ENCODE measurements at regions not wholly inside any gene's neighbourhood (a gene's known extent, or its start where the extent isn't known, plus 50 kb on each side); places are given as distances from the start of the nearest gene placed in this dataset.

- Histone ChIP-seq H3K36me3 (ENCODE audit: control insufficient read depth, insufficient read depth, low read length) (no peaks in the 10 kb centered on the region), H3K4me3 (ENCODE audit: low read depth, low read length) (no peak overlapping the region), H3K27me3 (ENCODE audit: control insufficient read depth, insufficient read depth, low read length) (no peaks in the 10 kb centered on the region)
- ChIA-PET POLR2A (no interaction called here), CTCF (no interaction called here)
- no peak for DNase-seq (ENCODE audit: low read depth)
- no peak for TF ChIP-seq CTCF (IDR thresholded peaks at IDR 0.05; ENCODE audit: insufficient read depth, low read depth, low read length)
These were observed 70.2 kb upstream of the ST8SIA2 start for GRCh38 chr15:92323525-92323924.

- TF ChIP-seq CTCF (IDR thresholded peaks at IDR 0.05; ENCODE audit: insufficient read depth, low read depth, low read length) = no peak
- DNase-seq (ENCODE audit: low read depth) = no peak
- CTCF ChIA-PET = no interaction called here
- Histone ChIP-seq H3K4me3 (ENCODE audit: low read depth, low read length) (no peak overlapping the region), H3K27me3 (ENCODE audit: control insufficient read depth, insufficient read depth, low read length) (no peaks in the 10 kb centered on the region), H3K36me3 (ENCODE audit: control insufficient read depth, insufficient read depth, low read length) (no peaks in the 10 kb centered on the region)
- POLR2A ChIA-PET = no interaction called here
These were observed 69.3 kb upstream of the ST8SIA2 start for GRCh38 chr15:92324101-92324963.

- ChIA-PET POLR2A (no interaction called here), CTCF (no interaction called here)
- DNase-seq (ENCODE audit: low read depth) = no peak
- H3K4me3 ChIP-seq (ENCODE audit: low read depth, low read length) = no peak overlapping the region
- H3K27me3 ChIP-seq (ENCODE audit: control insufficient read depth, insufficient read depth, low read length) = no peaks in the 10 kb centered on the region
- H3K36me3 ChIP-seq (ENCODE audit: control insufficient read depth, insufficient read depth, low read length) = no peaks in the 10 kb centered on the region
- no peak for TF ChIP-seq CTCF (IDR thresholded peaks at IDR 0.05; ENCODE audit: insufficient read depth, low read depth, low read length)
These were observed 67.4 kb upstream of the ST8SIA2 start for GRCh38 chr15:92326236-92326635.

DNA sequence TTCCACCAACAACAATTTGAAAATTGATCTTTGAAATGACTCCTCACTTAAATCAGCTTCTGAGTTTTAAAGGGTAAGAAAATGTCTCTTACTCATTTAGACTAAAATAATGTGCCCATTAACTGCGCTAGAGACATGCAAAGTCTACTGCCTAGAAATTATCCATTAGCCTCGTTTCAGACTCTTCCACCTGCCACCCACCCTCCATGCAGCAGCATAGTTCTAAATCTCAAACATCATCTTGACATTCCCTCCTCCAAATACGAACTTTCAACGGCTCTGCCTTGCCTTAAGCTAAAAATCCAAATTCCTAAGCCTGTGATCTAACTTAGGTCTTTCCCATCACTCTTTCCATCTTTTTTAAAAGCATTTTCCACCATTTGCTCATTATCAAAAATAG, 66.6 kb upstream of the ST8SIA2 start:
- Histone ChIP-seq H3K27me3 (ENCODE audit: control insufficient read depth, insufficient read depth, low read length) (no peaks in the 10 kb centered on the region), H3K4me3 (ENCODE audit: low read depth, low read length) (no peak overlapping the region), H3K36me3 (ENCODE audit: control insufficient read depth, insufficient read depth, low read length) (no peaks in the 10 kb centered on the region)
- DNase-seq (ENCODE audit: low read depth) = no peak
- ChIA-PET CTCF (no interaction called here), POLR2A (no interaction called here)
- no peak for TF ChIP-seq CTCF (IDR thresholded peaks at IDR 0.05; ENCODE audit: insufficient read depth, low read depth, low read length)

DNA sequence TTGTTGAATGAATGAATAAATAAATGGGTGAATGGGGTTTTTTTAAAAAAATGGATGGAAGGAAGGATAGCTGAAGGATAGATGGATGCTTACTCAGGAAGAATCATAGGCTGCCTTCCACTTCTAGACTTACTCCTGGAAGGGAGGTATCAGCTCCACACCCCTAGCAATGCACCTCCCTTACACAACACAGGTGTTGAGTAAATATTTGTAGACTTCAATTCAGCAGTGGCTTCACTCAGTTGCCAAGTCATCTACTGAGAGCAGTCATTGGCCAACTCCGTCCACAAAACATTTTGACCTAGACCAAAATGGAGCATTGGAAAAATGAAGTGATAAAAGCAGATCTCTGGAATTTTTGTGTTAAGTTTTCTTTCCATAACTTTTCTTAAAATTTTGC, 65.5 kb upstream of the ST8SIA2 start:
- DNase-seq (ENCODE audit: low read depth) = no peak
- ChIA-PET POLR2A (no interaction called here), CTCF (no interaction called here)
- Histone ChIP-seq H3K4me3 (ENCODE audit: low read depth, low read length) (no peak overlapping the region), H3K27me3 (ENCODE audit: control insufficient read depth, insufficient read depth, low read length) (no peaks in the 10 kb centered on the region), H3K36me3 (ENCODE audit: control insufficient read depth, insufficient read depth, low read length) (no peaks in the 10 kb centered on the region)
- no peak for TF ChIP-seq CTCF (IDR thresholded peaks at IDR 0.05; ENCODE audit: insufficient read depth, low read depth, low read length)

All from BJ (cell line).